Right ventricle myocardium inferior (tissue), 1 donor: ENCODE measurements at regions not wholly inside any gene's neighbourhood (a gene's known extent, or its start where the extent isn't known, plus 50 kb on each side); places are given as distances from the start of the nearest gene placed in this dataset.
A peak's percentile ranks its signal among the peaks of the same experiment; 100 is the strongest.

Experiments
- ATAC-seq: fragments of 200-7000 bp; cut with Tn5 transposase; one replicate; pipeline ENCODE4 v1.9.1; 2020; ENCODE audit warnings: mild to moderate bottlenecking, moderate library complexity
- DNase-seq: peaks from one replicate; pipeline ENCODE4 v3.0.0; 2021; ENCODE audit errors: missing footprints
- intact Hi-C: fragments of 100-400 bp; cut with DNase I; formaldehyde crosslinking; loops from one replicate; pipeline ENCODE4 v1.11.0; 2022
- donor health status: DM: no; HTN: yes; CAD: no; lungs with severe emphysema.

GRCh38 chr2:226657340-226658053 is 142.1 kb downstream of the IRS1 start:
- intact Hi-C loops: no loop called here
- no peak for ATAC-seq
- no peak for DNase-seq

DNA sequence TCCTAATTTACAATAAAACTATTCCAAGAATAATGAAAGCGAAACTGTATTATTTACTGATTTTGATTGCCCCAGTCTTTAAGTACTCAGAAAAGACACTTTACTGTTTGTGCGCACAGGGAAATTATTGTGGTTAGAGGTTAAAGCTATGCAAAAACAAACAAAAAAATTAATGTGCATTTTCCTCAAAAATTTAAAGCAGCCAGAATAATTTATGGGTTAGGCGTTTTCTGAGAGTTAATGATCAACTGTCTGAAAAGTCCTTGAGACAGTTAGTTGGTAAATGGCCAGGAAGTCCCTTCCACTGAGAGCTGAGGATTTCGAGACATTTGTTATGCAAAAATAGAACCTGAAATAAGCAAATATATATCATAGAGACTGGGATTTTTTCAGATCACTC is 143.3 kb downstream of the IRS1 start:
- no peak for DNase-seq
- intact Hi-C loops: no loop called here
- no peak for ATAC-seq

DNA sequence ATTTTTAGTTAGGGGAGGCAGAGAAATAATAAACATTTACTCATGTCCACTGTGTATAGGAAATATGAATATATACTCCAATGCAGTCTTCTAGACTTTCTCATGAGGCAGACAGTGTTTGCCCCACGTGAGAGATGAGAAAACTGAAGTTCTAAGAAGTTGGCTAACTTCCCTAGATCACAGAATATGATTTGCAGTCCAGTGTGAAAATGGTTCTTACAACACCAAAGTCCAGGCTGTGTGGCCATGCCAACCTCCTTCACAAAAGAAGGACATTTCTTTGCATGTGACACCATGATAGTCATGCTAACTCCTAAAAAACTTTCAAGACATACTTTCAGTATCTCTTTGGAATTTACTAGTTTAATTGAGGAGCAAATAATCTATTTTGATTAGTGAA is 143.7 kb downstream of the IRS1 start:
- ATAC-seq (no peak), DNase-seq (no peak)
- intact Hi-C loops: no loop called here

DNA sequence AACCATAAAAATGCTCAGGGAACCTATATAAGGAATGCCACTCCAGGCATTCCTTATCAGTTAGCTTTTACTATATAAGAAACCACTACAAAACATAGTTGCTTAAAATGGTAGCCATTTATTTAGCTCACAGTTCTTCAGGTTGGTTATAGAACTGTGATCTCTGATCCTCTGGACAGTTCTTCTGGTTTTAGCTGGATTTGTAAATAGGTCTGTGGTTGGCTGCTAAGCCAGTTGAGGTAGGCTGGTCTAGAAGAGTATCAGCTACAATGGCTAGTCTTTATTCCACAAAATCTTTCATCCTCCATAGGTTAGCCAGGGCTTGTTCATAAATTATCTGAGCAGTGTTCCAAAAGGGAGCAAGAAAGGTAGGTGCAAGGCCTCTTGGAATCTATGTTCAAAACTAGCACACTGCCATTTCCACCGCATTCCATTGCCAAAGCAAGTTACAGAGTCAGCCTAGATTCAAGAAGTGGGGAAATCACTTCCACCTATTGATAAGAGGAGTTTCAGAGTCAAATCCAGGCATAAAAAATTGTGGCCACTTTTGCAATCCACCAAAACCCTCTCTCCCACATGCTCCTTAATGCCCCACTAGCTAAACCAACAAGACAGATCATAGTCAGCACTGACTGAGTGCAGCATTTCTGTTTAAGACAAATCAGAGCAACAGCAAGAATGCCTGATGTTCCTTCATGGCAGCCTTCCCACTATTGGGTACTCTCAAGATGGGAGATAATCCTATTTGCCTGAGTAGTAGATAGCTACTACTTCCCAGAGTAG is 146.4 kb downstream of the IRS1 start:
- no peak for DNase-seq

GRCh38 chr2:226652369-226652768 is 147.3 kb downstream of the IRS1 start:
- intact Hi-C loops: loop anchor here (5.0 kb wide), 3 partner anchors 40 to 145 kb away; partner anchors contain the start of gene IRS1
- DNase-seq: no peak
- no peak for ATAC-seq

More for the DNA sequence above, 146.4 kb downstream of the IRS1 start:
- intact Hi-C loops: loop anchor here (5.0 kb wide), 3 partner anchors 39 to 144 kb away; partner anchors contain the start of gene IRS1
- no peak for ATAC-seq

DNA sequence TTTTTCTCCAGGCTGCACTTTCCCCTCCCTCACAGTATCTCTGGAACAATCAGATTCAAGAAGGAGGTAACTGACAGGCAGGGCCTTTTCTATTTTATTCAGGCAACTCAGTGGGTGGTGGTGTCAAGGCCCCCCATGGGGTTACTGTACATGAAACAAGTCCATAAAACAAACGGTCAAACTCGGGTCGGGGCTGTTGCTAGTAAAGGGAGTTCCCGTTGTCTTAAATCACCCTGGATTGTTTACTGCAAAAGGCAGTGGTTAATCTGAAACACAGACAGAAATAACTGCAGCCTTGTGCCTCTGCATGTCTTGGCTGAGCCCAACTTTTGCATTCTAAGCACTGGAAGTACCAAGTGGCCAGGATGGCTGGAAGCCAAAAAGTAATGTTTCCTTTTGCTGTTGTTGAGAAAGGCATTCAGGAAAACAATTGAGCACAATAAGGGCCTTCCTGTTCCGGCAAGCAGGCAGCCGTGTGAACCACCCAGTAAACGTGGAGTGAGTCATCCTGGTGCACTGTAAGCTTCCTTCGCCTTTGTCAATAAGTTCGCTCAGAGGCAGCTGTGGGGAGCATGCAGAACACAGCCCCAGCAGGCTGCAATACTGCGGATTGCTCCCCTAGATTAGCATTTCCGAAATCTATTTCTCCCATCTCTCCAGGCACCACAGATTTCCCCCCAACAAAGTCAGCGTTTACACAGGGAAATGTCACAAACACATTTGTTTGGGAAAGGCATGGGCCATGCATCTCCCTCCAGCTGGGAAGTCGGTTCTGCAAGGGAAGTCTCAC is 149.6 kb downstream of the IRS1 start:
- ATAC-seq: peak; percentile 84
- intact Hi-C loops: loop anchor here (5.0 to 10.0 kb wide), 4 partner anchors 42 to 435 kb away; partner anchors contain the start of gene IRS1
- DNase-seq: no peak

DNA sequence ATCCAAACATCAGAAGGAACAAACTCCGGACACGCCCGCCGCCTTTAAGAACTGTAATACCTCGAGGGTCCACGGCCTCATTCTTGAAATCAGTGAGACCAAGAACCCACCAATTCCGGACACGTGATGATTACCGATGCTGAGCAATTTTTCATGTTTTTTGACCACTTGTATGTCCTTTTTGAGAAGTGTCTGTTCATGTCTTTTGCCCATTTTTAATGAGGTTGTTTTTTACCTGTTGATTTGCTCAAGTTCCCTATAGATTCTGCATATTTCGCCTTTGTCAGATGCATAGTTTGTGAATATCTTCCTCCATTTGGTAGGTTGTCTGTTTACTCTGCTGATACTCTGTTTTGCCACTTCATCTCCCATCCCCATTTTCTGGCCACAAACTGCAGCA is 150.4 kb downstream of the IRS1 start:
- ATAC-seq (no peak), DNase-seq (no peak)
- intact Hi-C loops: loop anchor here (10.0 kb wide), 1 partner anchor 434 kb away; no protein-coding TSS in a partner anchor

DNA sequence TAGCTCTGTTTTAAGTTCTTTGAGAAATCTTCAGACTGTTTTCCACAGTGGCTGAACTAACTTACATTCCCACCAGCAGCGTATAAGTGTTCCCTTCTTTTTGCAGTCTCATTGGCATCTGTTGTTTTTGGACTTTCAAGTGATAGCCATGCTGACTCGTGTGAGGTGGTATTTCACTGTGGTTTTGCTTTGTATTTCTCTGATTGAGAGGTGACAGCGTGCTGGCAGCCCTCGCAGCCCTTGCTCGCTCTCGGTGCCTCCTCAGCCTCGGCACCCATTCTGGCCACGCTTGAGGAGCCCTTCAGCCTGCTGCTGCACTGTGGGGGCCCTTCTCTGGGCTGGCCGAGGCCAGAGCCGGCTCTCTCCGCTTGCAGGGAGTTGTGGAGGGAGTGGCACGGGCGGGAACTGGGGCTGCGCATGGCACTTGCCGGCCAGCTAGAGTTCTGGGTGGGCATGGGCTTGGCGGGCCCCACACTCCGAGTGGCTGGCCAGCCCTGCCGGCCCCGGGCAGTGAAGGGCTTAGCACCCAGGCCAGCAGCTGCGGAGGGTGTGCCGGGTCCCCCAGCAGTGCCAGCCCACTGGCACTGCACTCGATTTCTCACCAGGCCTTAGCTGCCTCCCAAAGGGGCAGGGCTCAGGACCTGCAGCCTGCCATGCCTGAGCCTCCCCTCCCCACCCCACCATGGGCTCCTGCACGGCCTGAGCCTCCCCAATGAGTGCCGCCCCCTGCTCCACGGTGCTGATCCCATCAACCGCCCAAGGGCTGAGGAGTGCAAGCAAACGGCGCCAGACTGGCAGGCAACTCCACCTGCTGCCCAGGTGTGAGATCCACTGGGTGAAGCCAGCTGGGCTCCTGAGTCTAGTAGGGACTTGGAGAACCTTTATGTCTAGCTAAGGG is 151.8 kb downstream of the IRS1 start:
- DNase-seq (no peak), ATAC-seq (no peak)
- intact Hi-C loops: loop anchor here (10.0 kb wide), 1 partner anchor 433 kb away; no protein-coding TSS in a partner anchor

- intact Hi-C loops: loop anchor here (10.0 kb wide), 1 partner anchor 430 kb away; no protein-coding TSS in a partner anchor
- ATAC-seq (peak; percentile 89), DNase-seq (no peak)
These were observed 155.2 kb downstream of the IRS1 start for GRCh38 chr2:226644399-226644865.

GRCh38 chr2:226643946-226644282 is 155.7 kb downstream of the IRS1 start:
- intact Hi-C loops: loop anchor here (10.0 kb wide), 1 partner anchor 429 kb away; no protein-coding TSS in a partner anchor
- ATAC-seq (no peak), DNase-seq (no peak)

DNA sequence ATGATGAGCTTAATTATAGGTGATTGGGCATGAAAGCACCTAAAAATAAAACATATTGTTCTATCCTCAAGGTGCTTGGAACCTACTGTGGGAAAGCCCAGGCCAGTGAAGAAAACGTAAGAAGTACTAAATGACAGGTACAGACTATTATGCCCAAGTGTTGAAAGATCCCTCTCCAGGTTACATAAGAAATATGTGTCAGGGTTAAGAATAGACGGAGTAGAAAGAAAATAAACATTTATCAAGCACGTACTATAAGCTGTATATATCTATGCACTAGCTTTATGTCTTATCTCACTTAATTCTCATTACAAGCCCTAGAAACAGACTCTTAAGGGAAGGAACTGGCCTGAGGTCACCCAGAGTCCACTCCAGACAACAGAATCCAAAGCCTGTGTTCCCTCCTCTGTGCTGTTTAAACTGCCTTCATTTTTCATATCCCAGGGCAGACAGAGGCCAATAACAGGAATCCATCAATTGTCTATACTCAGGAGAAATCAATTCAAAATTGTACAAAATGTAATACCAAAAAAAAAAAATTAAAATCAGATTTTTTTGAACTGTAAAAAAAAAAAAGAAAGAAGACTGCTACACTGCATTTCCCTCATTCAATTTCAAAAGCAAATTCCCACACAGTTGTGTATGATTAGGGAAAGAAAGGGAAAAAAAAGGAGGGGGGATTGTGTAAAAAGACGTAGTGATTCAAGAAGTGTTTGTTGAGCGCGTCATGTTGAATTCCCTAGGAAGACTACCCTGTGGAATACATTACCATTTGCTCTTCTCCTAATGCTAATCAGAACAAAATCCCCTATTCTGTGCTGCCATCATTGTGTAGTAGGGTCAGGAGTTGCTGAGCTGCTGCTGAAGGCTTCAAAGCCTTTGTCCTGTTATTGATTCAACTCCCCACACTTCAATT is 156.3 kb downstream of the IRS1 start:
- DNase-seq (no peak), ATAC-seq (no peak)
- intact Hi-C loops: loop anchor here (10.0 kb wide), 1 partner anchor 428 kb away; no protein-coding TSS in a partner anchor

- ATAC-seq (no peak), DNase-seq (no peak)
- intact Hi-C loops: loop anchor here (10.0 kb wide), 1 partner anchor 426 kb away; no protein-coding TSS in a partner anchor
These were observed 158.6 kb downstream of the IRS1 start for GRCh38 chr2:226641008-226641407.

- no peak for ATAC-seq
- DNase-seq: no peak
- intact Hi-C loops: loop anchor here (10.0 kb wide), 1 partner anchor 426 kb away; no protein-coding TSS in a partner anchor
These were observed 159.1 kb downstream of the IRS1 start for GRCh38 chr2:226640501-226640900.

GRCh38 chr2:226639550-226639949 is 160.1 kb downstream of the IRS1 start:
- ATAC-seq: no peak
- intact Hi-C loops: no loop called here
- no peak for DNase-seq

DNA sequence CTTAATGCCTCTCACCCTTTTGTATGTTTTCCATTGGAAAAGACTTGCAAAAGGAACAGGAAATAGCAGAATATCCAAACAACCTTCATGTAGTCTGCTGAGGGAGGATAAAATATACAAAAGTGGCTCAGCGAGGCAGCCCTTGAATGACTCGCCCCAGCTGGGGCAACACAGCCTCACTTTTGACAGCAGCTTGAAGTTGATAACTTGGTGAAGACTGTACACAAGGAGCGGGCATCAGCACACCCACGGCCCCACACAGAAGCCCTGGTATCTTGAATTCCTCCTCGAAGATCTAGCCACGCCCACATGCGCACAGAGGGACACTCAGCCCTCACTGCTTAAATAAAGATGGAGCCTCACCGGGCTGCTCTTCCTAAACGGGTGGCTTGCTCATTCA is 161.0 kb downstream of the IRS1 start:
- intact Hi-C loops: no loop called here
- DNase-seq: no peak
- ATAC-seq: no peak

GRCh38 chr2:226637383-226637782 is 162.2 kb downstream of the IRS1 start:
- intact Hi-C loops: no loop called here
- ATAC-seq (no peak), DNase-seq (no peak)

DNA sequence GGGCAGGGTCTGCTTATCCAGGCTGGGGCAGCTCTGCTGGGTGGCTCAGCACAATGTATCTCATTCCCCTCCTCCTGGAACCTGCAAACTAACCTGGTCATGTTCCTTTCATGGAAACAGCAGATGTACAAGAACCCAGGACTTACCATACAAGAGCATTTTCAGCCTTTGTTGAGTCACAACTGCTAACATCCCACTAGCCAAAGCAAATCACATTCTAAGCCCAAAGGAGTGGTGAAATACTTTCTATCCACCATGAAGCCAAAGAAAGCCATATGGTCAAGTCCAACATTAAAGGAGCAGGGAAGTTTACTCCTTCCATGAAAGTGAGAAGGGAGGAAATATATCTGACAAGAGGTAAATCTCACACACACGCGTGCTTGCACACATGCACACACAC is 163.0 kb downstream of the IRS1 start:
- no peak for ATAC-seq
- no peak for DNase-seq
- intact Hi-C loops: no loop called here
